ENCODE measurements at regions not wholly inside any gene's neighbourhood (a gene's known extent, or its start where the extent isn't known, plus 50 kb on each side); places are given as distances from the start of the nearest gene placed in this dataset.

GRCh38 chr3:95162794-95163193 lies 1099.9 kb downstream of the NSUN3 start (continued):
- TF ChIP-seq CHD7 (IDR thresholded peaks at IDR 0.05; ENCODE audit: insufficient replicate concordance, low read length) (no peak), TCF12 (IDR thresholded peaks at IDR 0.05; ENCODE audit: low read depth, low read length) (no peak), CTBP2 (IDR thresholded peaks at IDR 0.05; ENCODE audit: borderline replicate concordance, insufficient read depth, insufficient read length, low read length) (no peak), HDAC6 (IDR thresholded peaks at IDR 0.05; ENCODE audit: low read depth, low read length) (no peak), RAD21 (IDR thresholded peaks at IDR 0.05 in 1 of 2, conservative IDR thresholded peaks at IDR 0.05 in 1 of 2; ENCODE audit: low read depth in 2 of 2, low read length in 2 of 2) (no peak), KDM5A (IDR thresholded peaks at IDR 0.05; ENCODE audit: low read length) (no peak)

Measured in H1 (cell line).